GM12878 (cell line): ENCODE measurements at regions not wholly inside any gene's neighbourhood (a gene's known extent, or its start where the extent isn't known, plus 50 kb on each side); places are given as distances from the start of the nearest gene placed in this dataset.

Experiments
- ATAC-seq: fragments of 200-7000 bp; cut with Tn5 transposase; 3 replicates; pipeline ENCODE4 v1.9.1; 2020; ENCODE audit warnings: mild to moderate bottlenecking, moderate library complexity
- BruUV-seq: library from RNA; stranded (reverse); fragments of 400-500 nt; replicated peaks from 2 replicates; lab custom pipeline; 2021; lab: Mats Ljungman, UMichigan
- CTCF ChIA-PET: fragments of 300-600 bp; sonication (Branson Sonifier 250); formaldehyde crosslinking; extraction: SDS; loops from one replicate; lab custom pipeline; 2021; ENCODE audit warnings: inconsistent platforms; lab: Yijun Ruan, JAX
- POLR2A ChIA-PET: fragments of 350-600 bp; formaldehyde crosslinking; extraction: SDS; loops from one replicate; lab custom pipeline; 2021; ENCODE audit warnings: inconsistent platforms; lab: Charles Lee
- RAD21 ChIA-PET: fragments of 300-600 bp; sonication (Branson Sonifier 250); formaldehyde crosslinking; loops from one replicate; lab custom pipeline; 2023; ENCODE audit warnings: antibody characterized with exemption; ENCODE audit not compliant: unreplicated experiment; lab: Charles Lee
- SMC1A ChIA-PET: fragments of 300-600 bp; sonication (Branson Sonifier 250); formaldehyde crosslinking; loops from one replicate; lab custom pipeline; 2023; ENCODE audit not compliant: unreplicated experiment, uncharacterized antibody; lab: Charles Lee
- DNase-seq: peaks from one replicate; pipeline ENCODE4 v3.0.0-alpha.2; 2011; ENCODE audit warnings: low read depth, low spot score
- FAIRE-seq: peaks from 3 replicates; lab custom pipeline; 2011; peaks lifted over from hg19 to GRCh38; lab: Jason Lieb, UNC
- H2AFZ ChIP-seq: 2 replicates; pipeline ENCODE4 v1.6.0; 2011; ENCODE audit warnings: low read depth, low read length, control low read depth; ENCODE audit not compliant: control insufficient read depth
- H3K27ac ChIP-seq: 2 replicates; pipeline ENCODE4 v1.5.1; 2011; ENCODE audit warnings: control low read depth; ENCODE audit not compliant: control insufficient read depth, insufficient read depth
- H3K27me3 ChIP-seq, 2 experiments: replicated peaks in 1 of 2; 2 replicates each; pipeline versions ENCODE4 v1.6.0 to v1.6.1; 2011; ENCODE audit warnings: low read length in 1 of 2; ENCODE audit not compliant: control insufficient read depth in 2 of 2, insufficient read depth in 2 of 2
- H3K36me3 ChIP-seq, 2 experiments: 2 replicates each; pipeline ENCODE4 v1.5.1; 2011; ENCODE audit warnings: low read length in 1 of 2; ENCODE audit not compliant: control insufficient read depth in 2 of 2, insufficient read depth in 2 of 2
- H3K4me1 ChIP-seq: 2 replicates; pipeline ENCODE4 v1.6.1; 2011; ENCODE audit warnings: mild to moderate bottlenecking, low read length, moderate library complexity, mixed read lengths; ENCODE audit not compliant: control insufficient read depth, insufficient read depth
- H3K4me2 ChIP-seq: 2 replicates; pipeline ENCODE4 v1.6.0; 2011; ENCODE audit warnings: control low read depth; ENCODE audit not compliant: control insufficient read depth, insufficient read depth
- H3K4me3 ChIP-seq: fragments of 200-600 bp; sonication (generic); 2 replicates; pipeline ENCODE4 v1.5.1; 2016
- H3K79me2 ChIP-seq: 2 replicates; pipeline ENCODE4 v1.6.0; 2011; ENCODE audit warnings: low read length; ENCODE audit not compliant: control insufficient read depth, insufficient read depth
- H3K9ac ChIP-seq: 2 replicates; pipeline ENCODE4 v1.8.0; 2011; ENCODE audit warnings: low read length, control low read depth, mixed read lengths; ENCODE audit not compliant: control insufficient read depth, insufficient read depth
- H3K9me3 ChIP-seq: replicated peaks from 3 replicates; pipeline ENCODE4 v1.5.1; 2011; ENCODE audit warnings: mild to moderate bottlenecking, low read length; ENCODE audit not compliant: control insufficient read depth, insufficient read depth
- H4K20me1 ChIP-seq: 2 replicates; pipeline ENCODE4 v1.6.0; 2011; ENCODE audit not compliant: control insufficient read depth, insufficient read depth
- ATF7 ChIP-seq: fragments of 450-650 bp; IDR thresholded peaks from 2 replicates; pipeline ENCODE4 v1.6.1; 2016; ENCODE audit warnings: low read depth, mild to moderate bottlenecking
- CHD1 ChIP-seq: IDR thresholded peaks from 2 replicates; pipeline ENCODE4 v1.6.1; 2012; ENCODE audit warnings: low read depth, low read length, improper control_type of control experiment
- CHD2 ChIP-seq: IDR thresholded peaks from 2 replicates; pipeline ENCODE4 v1.6.1; 2011; ENCODE audit warnings: low read depth, low read length, improper control_type of control experiment, borderline replicate concordance
- E2F8 ChIP-seq: fragments of 450-650 bp; IDR thresholded peaks from 2 replicates; pipeline ENCODE4 v1.6.1; 2018; ENCODE audit warnings: mild to moderate bottlenecking, low read depth, moderate library complexity; ENCODE audit not compliant: partially characterized antibody
- ESRRA ChIP-seq: IDR thresholded peaks from 2 replicates; pipeline ENCODE4 v1.6.1; 2012; ENCODE audit warnings: mild to moderate bottlenecking, low read length, improper control_type of control experiment
- FOXK2 ChIP-seq: fragments of 450-650 bp; IDR thresholded peaks from 2 replicates; pipeline ENCODE4 v1.6.1; 2017; ENCODE audit warnings: mild to moderate bottlenecking, moderate library complexity
- FOXM1 ChIP-seq: IDR thresholded peaks from 2 replicates; pipeline ENCODE4 v1.6.1; 2012; ENCODE audit warnings: low read depth, mild to moderate bottlenecking, inconsistent platforms, low read length, moderate library complexity
- GABPA ChIP-seq: IDR thresholded peaks from 2 replicates; pipeline ENCODE4 v1.6.1; 2014; ENCODE audit warnings: antibody characterized with exemption, low read depth, mild to moderate bottlenecking, inconsistent platforms
- IRF3 ChIP-seq: fragments of 450-650 bp; IDR thresholded peaks from 2 replicates; pipeline ENCODE4 v1.6.1; 2014; ENCODE audit warnings: mild to moderate bottlenecking
- IRF5 ChIP-seq: fragments of 450-650 bp; IDR thresholded peaks from 2 replicates; pipeline ENCODE4 v1.6.1; 2017; ENCODE audit warnings: borderline replicate concordance
- MXI1 ChIP-seq: fragments of 150-350 bp; IDR thresholded peaks from 2 replicates; pipeline ENCODE4 v1.6.1; 2011; ENCODE audit warnings: low read depth, mild to moderate bottlenecking, inconsistent platforms, low read length, improper control_type of control experiment
- RAD51 ChIP-seq: fragments of 450-650 bp; IDR thresholded peaks from 2 replicates; pipeline ENCODE4 v1.6.1; 2016; ENCODE audit warnings: moderate library complexity, mild to moderate bottlenecking, inconsistent platforms
- RCOR1 ChIP-seq: conservative IDR thresholded peaks from 2 replicates; pipeline ENCODE4 v1.6.1; 2012; ENCODE audit warnings: low read depth, low read length, improper control_type of control experiment
- REST ChIP-seq: IDR thresholded peaks from 2 replicates; pipeline ENCODE4 v1.6.1; 2012; ENCODE audit warnings: mild to moderate bottlenecking, low read depth, low read length
- RFX5 ChIP-seq: IDR thresholded peaks from 2 replicates; pipeline ENCODE4 v1.6.1; 2011; ENCODE audit warnings: low read depth, low read length, improper control_type of control experiment
- ZNF207 ChIP-seq: fragments of 450-650 bp; IDR thresholded peaks from 2 replicates; pipeline ENCODE4 v1.6.1; 2014; ENCODE audit warnings: antibody characterized with exemption, mild to moderate bottlenecking, borderline replicate concordance
- ZNF274 ChIP-seq: IDR thresholded peaks from one replicate; pipeline ENCODE4 v1.8.0; 2011; ENCODE audit not compliant: insufficient read length, insufficient read depth
- ZSCAN29 ChIP-seq: fragments of 450-650 bp; IDR thresholded peaks from 2 replicates; pipeline ENCODE4 v1.6.1; 2017; ENCODE audit warnings: mild to moderate bottlenecking, moderate library complexity
- in situ Hi-C: fragments of 300-500 bp; cut with MboI; formaldehyde crosslinking; loops from 9 replicates; pipeline ENCODE4 v1.14.3; 2018; ENCODE audit warnings: mixed read lengths
- intact Hi-C: fragments of 100-400 bp; cut with micrococcal nuclease; formaldehyde crosslinking; loops from one replicate; pipeline ENCODE4 v1.14.2; 2022; ENCODE audit not compliant: unreplicated experiment

- TF ChIP-seq REST: no peak
Measured at GRCh38 chr2:21415234-21415633, 291.5 kb downstream of the TDRD15 start (continued).

- no peaks in the 10 kb centered on the region for H3K4me1 ChIP-seq
- no peaks in the 10 kb centered on the region for H3K36me3 ChIP-seq
- no peak for DNase-seq
- in situ Hi-C loops: no loop called here
- no peak overlapping the region for H2AFZ ChIP-seq
- H3K4me2 ChIP-seq: no peak overlapping the region
- H3K27ac ChIP-seq: no peak overlapping the region
- SMC1A ChIA-PET: no interaction called here
- POLR2A ChIA-PET: no interaction called here
- H3K79me2 ChIP-seq: no peaks in the 10 kb centered on the region
- intact Hi-C loops: no loop called here
- RAD21 ChIA-PET: no interaction called here
- no peak overlapping the region for H3K4me3 ChIP-seq
- BruUV-seq: no TSS peak
- no peaks in the 10 kb centered on the region for H4K20me1 ChIP-seq
- CTCF ChIA-PET: no interaction called here
- no peak overlapping the region for H3K9ac ChIP-seq
- ATAC-seq: no peak
- no peaks in the 10 kb centered on the region for H3K27me3 ChIP-seq
- FAIRE-seq: no peak
- no peaks in the 10 kb centered on the region for H3K9me3 ChIP-seq
- no peak for TF ChIP-seq FOXM1
- TF ChIP-seq IRF3: no peak
- no peak for TF ChIP-seq CHD2
- TF ChIP-seq RFX5: no peak
- no peak for TF ChIP-seq MXI1
- TF ChIP-seq E2F8: no peak
- TF ChIP-seq RAD51: no peak
- no peak for TF ChIP-seq RCOR1
- no peak for TF ChIP-seq ATF7
- TF ChIP-seq ESRRA: no peak
- no peak for TF ChIP-seq FOXK2
- no peak for TF ChIP-seq ZNF207
- no peak for TF ChIP-seq GABPA
- TF ChIP-seq IRF5: no peak
- no peak for TF ChIP-seq ZSCAN29
- no peak for TF ChIP-seq ZNF274
- no peak for TF ChIP-seq CHD1
Measured at GRCh38 chr2:21416226-21416625, 292.5 kb downstream of the TDRD15 start.
